Activated CD4-positive, alpha-beta T cell treated with anti-CD3 and anti-CD28 coated beads, Interleukin-2, amount 10 ng/mL, durations not matched to agents 24 days and 14 days (primary cell): ENCODE measurements at regions not wholly inside any gene's neighbourhood (a gene's known extent, or its start where the extent isn't known, plus 50 kb on each side); places are given as distances from the start of the nearest gene placed in this dataset.
A peak's percentile ranks its signal among the peaks of the same experiment; 100 is the strongest.
"Not testable (repeated sequence)": the region's sequence is repeated elsewhere in the genome, so short reads cannot be mapped to it uniquely, and the experiment has no call there.

Source experiments
- DNase-seq: peaks from one replicate; pipeline ENCODE4 v3.0.0; 2022
- H3K27ac Mint-ChIP-seq: one replicate; pipeline ENCODE4 v1.8.0; 2022; ENCODE audit warnings: mild to moderate bottlenecking, mixed read lengths
- H3K27me3 Mint-ChIP-seq: one replicate; pipeline ENCODE4 v1.8.0; 2022; ENCODE audit warnings: mixed read lengths
- H3K36me3 Mint-ChIP-seq: one replicate; pipeline ENCODE4 v1.8.0; 2022; ENCODE audit warnings: low read depth, mild to moderate bottlenecking, mixed read lengths
- H3K4me1 Mint-ChIP-seq: one replicate; pipeline ENCODE4 v1.8.0; 2021; ENCODE audit warnings: mixed read lengths
- H3K4me3 Mint-ChIP-seq: one replicate; pipeline ENCODE4 v1.8.0; 2022; ENCODE audit warnings: mild to moderate bottlenecking, moderate library complexity, mixed read lengths
- H3K9me3 Mint-ChIP-seq: one replicate; pipeline ENCODE4 v1.8.0; 2021; ENCODE audit warnings: mixed read lengths
- intact Hi-C: fragments of 100-400 bp; cut with micrococcal nuclease; formaldehyde crosslinking; loops from one replicate; pipeline ENCODE4 v1.15.1; 2023

DNA sequence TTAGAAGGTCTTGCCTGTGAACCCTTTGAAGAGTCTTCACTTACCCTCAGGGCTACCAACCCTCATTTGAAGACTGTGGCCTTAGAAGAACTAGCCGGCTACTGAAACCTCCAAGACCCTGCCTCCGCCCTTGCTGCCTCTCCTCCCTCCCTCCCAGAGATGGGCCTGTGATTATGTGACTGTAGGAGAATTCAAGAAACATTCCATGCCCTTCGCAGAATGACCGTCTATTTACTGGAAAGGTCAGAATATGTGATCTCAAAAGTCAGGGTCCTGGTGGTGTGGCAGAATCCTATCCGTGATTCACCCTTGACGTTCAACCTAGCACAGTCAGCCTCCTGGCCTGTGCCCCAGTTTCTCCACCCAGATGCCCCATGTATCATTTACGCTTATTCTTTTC, 109.6 kb downstream of the CTNND1 start:
- Mint-ChIP-seq H3K27ac (no peak overlapping the region), H3K36me3 (no peaks in the 10 kb centered on the region), H3K4me1 (no peaks in the 10 kb centered on the region), H3K27me3 (no peaks in the 10 kb centered on the region), H3K9me3 (no peaks in the 10 kb centered on the region), H3K4me3 (no peak overlapping the region)
- no peak for DNase-seq
- intact Hi-C loops, result no loop called here

DNA sequence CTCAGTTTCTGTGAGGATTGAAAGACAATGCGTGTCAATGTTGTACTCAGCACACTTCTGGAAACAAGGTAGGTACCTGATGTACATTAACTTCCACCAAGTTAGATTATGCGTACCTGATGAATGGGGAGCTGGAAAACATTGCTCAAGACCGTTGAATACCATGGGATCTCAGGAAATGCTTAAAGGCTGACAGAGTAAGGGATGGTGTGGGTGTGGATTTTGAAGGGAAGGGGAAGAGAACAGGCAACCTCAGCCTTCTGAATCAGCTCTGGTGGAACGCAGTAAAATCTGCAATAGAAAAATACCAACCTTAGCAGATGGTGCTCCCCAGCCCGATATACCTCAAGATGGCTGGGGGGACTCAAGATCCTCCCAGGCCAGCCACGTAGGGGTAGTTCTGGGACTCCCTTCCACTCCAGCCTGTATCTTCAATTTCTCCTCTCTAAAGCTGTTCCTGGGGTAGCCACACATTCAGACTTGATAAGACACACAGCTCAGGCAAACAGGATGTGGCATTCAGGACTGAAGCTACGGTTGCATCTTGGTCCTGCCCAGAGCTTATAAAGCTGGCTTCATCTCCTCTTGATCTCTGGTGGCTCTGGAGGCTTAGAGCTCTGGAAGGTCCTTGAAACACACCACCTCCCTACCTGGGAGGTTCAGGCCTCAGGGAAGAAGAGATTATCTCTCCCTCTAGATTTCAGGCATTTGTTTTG, 111.8 kb downstream of the CTNND1 start:
- Mint-ChIP-seq H3K4me3 (no peak overlapping the region), H3K36me3 (no peaks in the 10 kb centered on the region), H3K27me3 (no peaks in the 10 kb centered on the region), H3K4me1 (no peaks in the 10 kb centered on the region), H3K27ac (no peak overlapping the region), H3K9me3 (no peaks in the 10 kb centered on the region)
- intact Hi-C loops, result no loop called here
- no peak for DNase-seq

DNA sequence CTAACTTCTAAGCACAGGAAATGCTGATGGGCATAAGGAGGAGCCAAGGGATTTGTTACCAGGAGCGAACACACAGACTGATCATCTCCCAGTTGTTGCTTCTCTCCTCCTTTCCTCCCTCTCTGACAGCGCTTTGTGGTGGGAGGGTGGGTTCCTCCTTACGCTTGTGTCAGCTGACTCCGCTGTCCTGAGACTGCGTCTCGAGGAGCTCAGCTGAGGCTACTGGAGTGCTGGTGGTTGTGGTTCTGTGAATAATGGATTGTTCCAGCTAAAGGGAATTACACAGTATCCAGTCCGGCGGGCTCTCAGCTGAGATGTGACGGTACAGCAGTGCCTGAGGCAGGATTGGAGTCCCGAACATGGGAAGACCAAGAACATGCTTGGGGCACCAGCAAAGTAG, 113.4 kb downstream of the CTNND1 start:
- no peaks in the 10 kb centered on the region for H3K9me3 Mint-ChIP-seq
- intact Hi-C loops, result no loop called here

GRCh38 chr11:57881647-57882046, 120.0 kb downstream of the CTNND1 start:
- Mint-ChIP-seq H3K9me3 (no peaks in the 10 kb centered on the region), H3K27me3 (no peaks in the 10 kb centered on the region), H3K36me3 (no peaks in the 10 kb centered on the region), H3K4me3 (no peak overlapping the region), H3K4me1 (peaks cover 3% of the 10 kb centered on the region), H3K27ac (no peak overlapping the region)
- DNase-seq, result no peak
- intact Hi-C loops, result no loop called here

More for the DNA sequence above, 113.4 kb downstream of the CTNND1 start:
- DNase-seq, result no peak
- Mint-ChIP-seq H3K4me1 (no peaks in the 10 kb centered on the region), H3K4me3 (no peak overlapping the region), H3K27me3 (no peaks in the 10 kb centered on the region), H3K36me3 (no peaks in the 10 kb centered on the region), H3K27ac (no peak overlapping the region)

DNA sequence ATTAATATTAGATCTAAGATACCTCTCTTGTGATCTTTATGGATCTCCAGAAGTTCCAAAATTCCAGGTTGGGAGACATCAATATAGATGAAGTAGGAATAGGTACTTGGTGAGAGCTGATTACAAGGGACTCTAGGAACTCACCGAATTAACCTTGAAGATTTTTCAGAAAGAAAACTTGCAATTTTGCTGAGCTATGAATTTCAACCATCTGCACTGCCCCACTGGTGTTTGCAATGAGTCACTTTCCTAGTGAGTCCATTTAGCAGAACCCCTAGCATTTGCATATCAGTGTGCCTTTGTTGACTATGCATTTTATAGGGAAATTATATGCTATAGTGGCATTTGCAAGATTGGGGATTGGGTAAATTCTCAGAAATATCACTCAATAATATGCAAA, 122.0 kb downstream of the CTNND1 start:
- H3K4me1 Mint-ChIP-seq, result peaks cover 3% of the 10 kb centered on the region
- DNase-seq, result no peak
- intact Hi-C loops, result no loop called here
- H3K27me3 Mint-ChIP-seq, result no peaks in the 10 kb centered on the region
- H3K27ac Mint-ChIP-seq, result no peak overlapping the region
- no peaks in the 10 kb centered on the region for H3K36me3 Mint-ChIP-seq
- no peaks in the 10 kb centered on the region for H3K9me3 Mint-ChIP-seq
- H3K4me3 Mint-ChIP-seq, result no peak overlapping the region

DNA sequence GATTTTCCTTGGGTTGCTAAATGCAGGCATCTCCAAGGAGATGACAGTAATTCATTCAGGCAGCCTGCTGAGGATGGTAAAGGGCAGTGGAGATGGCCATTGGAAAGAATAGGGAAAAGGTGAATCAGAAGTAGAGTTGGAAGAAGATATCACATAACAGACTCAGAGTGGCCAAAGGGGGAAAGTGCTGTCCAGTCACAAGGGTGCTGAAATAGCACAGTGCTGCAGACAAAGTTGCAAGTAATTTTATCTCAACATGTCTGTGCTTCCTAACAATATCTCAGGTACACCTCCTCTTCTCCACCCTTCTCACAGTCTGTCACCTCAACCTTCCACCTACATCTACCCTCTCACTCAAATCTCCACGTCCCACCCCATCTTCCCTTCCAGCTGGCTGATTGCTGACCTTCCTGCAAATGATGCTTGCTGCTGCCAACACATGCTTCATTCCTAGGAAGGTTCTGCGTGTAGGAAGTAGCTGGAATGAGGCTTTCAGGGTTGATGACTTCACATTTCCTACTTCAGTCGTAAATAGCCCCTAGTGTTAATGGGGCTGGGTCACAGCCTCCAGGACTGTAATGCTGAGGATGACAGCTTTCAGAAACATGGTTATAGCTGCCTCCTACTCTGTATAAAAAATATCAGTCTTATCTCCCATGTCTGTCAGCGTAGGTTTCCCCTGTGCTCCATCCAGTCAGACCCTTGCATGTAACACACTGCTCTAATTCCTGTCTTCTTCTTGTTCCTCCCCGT, 123.9 kb downstream of the CTNND1 start:
- Mint-ChIP-seq H3K9me3 (no peaks in the 10 kb centered on the region), H3K4me1 (peaks cover 3% of the 10 kb centered on the region), H3K36me3 (no peaks in the 10 kb centered on the region), H3K27ac (no peak overlapping the region), H3K4me3 (no peak overlapping the region), H3K27me3 (no peaks in the 10 kb centered on the region)
- DNase-seq, result peak; percentile 59
- intact Hi-C loops, result no loop called here

- H3K27ac Mint-ChIP-seq, result no peak overlapping the region
- DNase-seq, result no peak
- no peaks in the 10 kb centered on the region for H3K36me3 Mint-ChIP-seq
- no peaks in the 10 kb centered on the region for H3K4me1 Mint-ChIP-seq
- H3K9me3 Mint-ChIP-seq, result no peaks in the 10 kb centered on the region
- intact Hi-C loops, result no loop called here
- H3K27me3 Mint-ChIP-seq, result peaks cover 9% of the 10 kb centered on the region
- no peak overlapping the region for H3K4me3 Mint-ChIP-seq
Observed at GRCh38 chr11:57888386-57888785, 126.8 kb downstream of the CTNND1 start.

DNA sequence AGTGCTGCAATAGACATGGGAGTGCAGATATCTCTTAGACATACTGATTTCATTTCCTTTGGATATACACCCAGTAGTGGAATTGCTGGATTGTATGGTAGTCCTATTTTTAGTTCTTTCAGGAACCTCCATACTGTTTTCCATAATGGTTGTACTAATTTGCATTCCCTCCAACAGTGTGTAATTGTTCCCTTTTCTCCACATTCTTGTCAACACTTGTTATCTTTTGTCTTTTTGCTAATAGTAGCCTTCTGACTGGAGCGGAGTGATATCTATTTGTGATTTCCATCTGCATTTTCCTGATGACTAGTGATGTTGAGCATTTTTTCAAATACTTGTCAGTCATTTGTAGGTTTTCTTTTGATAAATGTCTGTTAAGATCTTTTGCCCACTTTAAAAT, 128.9 kb downstream of the CTNND1 start:
- H3K4me1 Mint-ChIP-seq, result no peaks in the 10 kb centered on the region
- no peak overlapping the region for H3K4me3 Mint-ChIP-seq
- peaks cover 5% of the 10 kb centered on the region for H3K9me3 Mint-ChIP-seq
- no peak overlapping the region for H3K27ac Mint-ChIP-seq
- DNase-seq, result no peak
- H3K27me3 Mint-ChIP-seq, result peaks cover 11% of the 10 kb centered on the region
- no peaks in the 10 kb centered on the region for H3K36me3 Mint-ChIP-seq
- intact Hi-C loops, result no loop called here

DNA sequence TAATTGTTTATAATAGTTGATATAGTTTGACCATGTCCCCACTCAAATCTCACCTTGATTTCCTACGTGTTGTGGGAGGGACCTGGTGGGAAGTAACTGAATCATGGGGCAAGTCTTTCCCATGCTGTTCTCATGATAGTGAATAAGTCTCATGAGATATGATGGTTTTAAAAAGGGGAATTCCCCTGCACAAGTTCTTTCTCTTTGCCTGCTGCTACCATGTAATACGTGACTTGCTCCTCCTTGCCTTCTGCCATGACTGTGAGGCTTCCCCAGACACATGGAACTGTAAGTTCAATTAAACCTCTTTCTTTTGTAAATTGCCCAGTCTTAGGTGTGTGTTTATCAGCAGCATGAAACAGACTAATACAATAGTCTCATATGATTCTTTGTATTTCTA, 130.5 kb upstream of the OR9Q1 start:
- H3K27me3 Mint-ChIP-seq, result peaks cover 11% of the 10 kb centered on the region
- DNase-seq, H3K36me3 Mint-ChIP-seq, intact Hi-C loops, H3K9me3 Mint-ChIP-seq, H3K4me3 Mint-ChIP-seq, H3K27ac Mint-ChIP-seq, H3K4me1 Mint-ChIP-seq: not testable (repeated sequence)

- peaks cover 7% of the 10 kb centered on the region for H3K27me3 Mint-ChIP-seq
- no peaks in the 10 kb centered on the region for H3K36me3 Mint-ChIP-seq
- intact Hi-C loops, result no loop called here
- no peak for DNase-seq
- no peak overlapping the region for H3K4me3 Mint-ChIP-seq
- no peaks in the 10 kb centered on the region for H3K4me1 Mint-ChIP-seq
- no peak overlapping the region for H3K27ac Mint-ChIP-seq
- H3K9me3 Mint-ChIP-seq, result peaks cover 5% of the 10 kb centered on the region
Observed at GRCh38 chr11:57896361-57897145, 127.1 kb upstream of the OR9Q1 start.

DNA sequence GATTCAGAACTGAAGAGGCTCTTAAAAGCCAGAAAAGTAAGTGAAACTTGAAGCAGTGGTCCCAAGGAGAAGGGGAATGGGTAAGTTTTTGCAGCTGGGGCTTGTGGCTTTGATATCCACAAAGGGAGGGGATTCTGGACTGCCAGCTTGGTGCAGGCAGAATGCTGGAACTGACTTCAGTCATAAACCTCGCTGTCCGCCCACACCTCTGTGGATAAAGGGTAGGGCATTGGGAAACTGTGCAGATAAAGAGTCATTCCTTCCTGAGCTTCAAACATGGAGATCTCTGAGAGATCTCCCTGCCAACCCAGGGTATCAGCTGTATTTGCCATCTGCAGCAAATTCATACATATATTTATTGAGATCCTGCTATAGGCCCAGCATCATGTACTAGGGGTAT, 124.3 kb upstream of the OR9Q1 start:
- Mint-ChIP-seq H3K27me3 (peaks cover 2% of the 10 kb centered on the region), H3K9me3 (peaks cover 5% of the 10 kb centered on the region), H3K4me3 (no peak overlapping the region), H3K36me3 (no peaks in the 10 kb centered on the region), H3K27ac (no peak overlapping the region), H3K4me1 (peaks cover 6% of the 10 kb centered on the region)
- intact Hi-C loops, result no loop called here
- no peak for DNase-seq

GRCh38 chr11:57900320-57900719, 123.4 kb upstream of the OR9Q1 start:
- H3K27ac Mint-ChIP-seq, result no peak overlapping the region
- H3K36me3 Mint-ChIP-seq, result no peaks in the 10 kb centered on the region
- intact Hi-C loops, result no loop called here
- H3K27me3 Mint-ChIP-seq, result peaks cover 3% of the 10 kb centered on the region
- no peak overlapping the region for H3K4me3 Mint-ChIP-seq
- H3K9me3 Mint-ChIP-seq, result no peaks in the 10 kb centered on the region
- peaks cover 6% of the 10 kb centered on the region for H3K4me1 Mint-ChIP-seq
- DNase-seq, result no peak

- no peaks in the 10 kb centered on the region for H3K9me3 Mint-ChIP-seq
- peaks cover 6% of the 10 kb centered on the region for H3K4me1 Mint-ChIP-seq
- DNase-seq, result no peak
- no peak overlapping the region for H3K4me3 Mint-ChIP-seq
- intact Hi-C loops, result no loop called here
- peaks cover 3% of the 10 kb centered on the region for H3K27me3 Mint-ChIP-seq
- H3K27ac Mint-ChIP-seq, result no peak overlapping the region
- no peaks in the 10 kb centered on the region for H3K36me3 Mint-ChIP-seq
Observed at GRCh38 chr11:57901278-57901677, 122.4 kb upstream of the OR9Q1 start.

DNA sequence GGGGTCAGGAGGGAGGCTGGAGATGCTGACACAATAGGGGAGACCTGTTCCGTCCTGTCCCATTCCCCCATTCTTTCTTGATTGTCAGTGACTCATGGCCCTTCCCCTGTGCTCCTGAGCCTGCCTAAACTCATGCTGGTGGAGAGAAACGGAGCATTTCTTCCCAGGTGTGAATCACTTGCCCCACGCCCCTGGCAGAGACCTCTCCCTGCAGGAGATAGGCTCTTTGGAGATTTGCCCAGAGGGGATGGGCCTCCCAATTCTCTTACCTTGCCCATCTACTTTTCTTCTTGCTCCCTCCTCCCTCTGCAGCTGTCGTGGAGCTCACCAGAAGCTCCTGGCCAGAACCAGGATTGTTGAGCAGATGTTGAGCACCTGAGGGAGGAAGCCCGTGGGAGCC, 121.9 kb upstream of the OR9Q1 start:
- Mint-ChIP-seq H3K27ac (no peak overlapping the region), H3K4me3 (no peak overlapping the region), H3K36me3 (no peaks in the 10 kb centered on the region), H3K4me1 (peaks cover 6% of the 10 kb centered on the region), H3K27me3 (peaks cover 3% of the 10 kb centered on the region), H3K9me3 (no peaks in the 10 kb centered on the region)
- no peak for DNase-seq
- intact Hi-C loops, result no loop called here
